HG03442 (cell line): ENCODE measurements at regions not wholly inside any gene's neighbourhood (a gene's known extent, or its start where the extent isn't known, plus 50 kb on each side); places are given as distances from the start of the nearest gene placed in this dataset.
A peak's percentile ranks its signal among the peaks of the same experiment; 100 is the strongest.
"Not testable (repeated sequence)": the region's sequence is repeated elsewhere in the genome, so short reads cannot be mapped to it uniquely, and the experiment has no call there.

Source experiments
- ATAC-seq: cut with Tn5 transposase; IDR thresholded peaks from one replicate; pipeline ENCODE4 v1.9.1; 2021; ENCODE audit warnings: mild to moderate bottlenecking, moderate library complexity; ENCODE audit not compliant: unreplicated experiment

DNA sequence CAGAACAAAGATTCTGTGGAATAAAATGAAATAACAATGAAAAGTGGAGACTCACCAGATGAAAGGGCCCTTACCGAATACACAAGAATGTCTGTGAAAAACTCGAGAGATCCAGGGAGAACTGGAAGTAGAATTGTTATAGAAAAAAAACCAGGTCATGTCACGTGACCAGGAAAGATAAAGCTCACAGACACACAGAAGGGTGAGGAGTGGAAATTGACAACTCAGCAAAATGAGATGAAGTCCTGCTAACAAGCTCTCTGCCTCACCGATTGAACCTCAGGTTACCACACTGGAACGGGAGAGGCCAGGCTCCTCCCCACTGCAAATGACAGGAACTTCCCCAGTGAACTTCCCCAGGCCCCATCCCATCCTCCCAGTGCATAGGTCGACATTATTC lies 1618.0 kb upstream of the PCDH10 start:
- ATAC-seq, result no peak

DNA sequence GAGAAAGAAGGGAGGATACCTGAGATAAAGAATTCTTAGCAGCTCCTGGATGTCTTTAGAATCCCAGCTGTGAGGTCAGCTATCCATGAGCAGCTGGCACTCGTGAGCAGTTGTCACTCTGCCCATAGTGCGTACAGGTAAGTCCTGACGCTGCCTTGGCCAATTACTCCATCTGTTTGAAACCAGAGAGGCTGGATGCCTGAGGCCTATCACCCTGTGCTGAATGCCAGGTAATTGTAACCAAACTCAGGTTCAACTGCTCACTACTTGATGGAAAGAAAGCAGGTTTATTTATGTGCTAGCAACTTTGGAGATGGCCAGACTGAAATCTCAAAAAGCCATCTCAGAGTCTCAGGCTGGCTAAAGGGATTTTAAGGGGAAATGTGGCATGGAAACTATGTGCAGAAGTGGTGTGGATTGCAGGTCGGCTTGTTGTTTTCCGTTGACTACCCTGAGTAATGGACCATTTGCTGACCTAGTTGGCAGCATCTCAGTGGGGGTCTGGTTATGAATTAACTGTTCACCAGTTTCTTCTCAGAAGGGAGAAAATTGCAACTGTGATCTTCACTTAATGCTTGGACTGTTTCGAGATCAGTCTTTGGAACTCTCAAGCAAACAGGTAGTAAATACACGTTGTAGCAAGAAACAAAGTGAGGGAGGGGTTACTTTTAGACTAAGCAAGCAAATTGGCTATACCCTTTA lies 1614.0 kb upstream of the PCDH10 start:
- no peak for ATAC-seq

DNA sequence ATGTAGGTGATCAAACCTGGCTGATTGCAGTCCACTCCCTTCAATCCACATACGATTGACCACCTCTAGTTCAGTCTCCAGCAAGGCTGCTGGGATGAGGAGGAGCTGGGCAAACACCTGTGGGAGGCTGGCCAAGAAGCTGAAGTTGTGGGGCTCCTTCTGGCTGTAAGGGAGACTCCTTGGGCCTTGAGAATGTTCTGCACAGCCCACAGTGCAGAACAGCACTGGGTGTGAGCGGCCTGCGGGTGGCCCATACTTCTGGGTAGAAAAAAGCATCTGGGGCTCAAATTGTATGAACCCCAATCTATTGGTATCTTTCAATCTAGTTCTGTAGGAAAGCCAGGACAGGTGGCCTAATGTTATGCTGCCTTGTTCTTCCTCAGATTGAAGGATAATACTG lies 1608.8 kb upstream of the PCDH10 start:
- ATAC-seq, result no peak

DNA sequence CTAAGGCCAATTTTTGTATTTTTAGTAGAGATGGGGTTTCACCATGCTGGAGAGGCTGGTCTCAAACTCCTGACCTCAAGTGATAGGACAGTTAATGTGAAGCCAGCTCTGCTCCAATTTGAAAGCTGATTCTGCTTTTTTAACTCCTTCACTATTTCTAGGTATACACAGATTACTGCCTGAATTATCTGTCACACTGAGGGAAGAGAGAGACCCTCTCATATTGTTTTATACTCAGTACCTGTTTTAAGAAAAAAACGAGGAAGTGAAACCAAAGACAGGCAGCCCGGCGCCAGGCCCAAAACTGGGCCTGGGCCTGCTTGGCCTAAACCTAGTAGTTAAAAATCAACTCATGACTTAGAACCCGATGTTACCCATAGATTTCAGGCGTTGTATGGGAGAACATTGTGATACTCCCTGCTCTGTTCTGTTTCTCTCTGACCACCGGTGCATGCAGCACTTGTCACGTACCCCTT lies 1601.5 kb upstream of the PCDH10 start:
- peak; percentile 65 for ATAC-seq

GRCh38 chr4:131551306-131551705 lies 1597.8 kb upstream of the PCDH10 start:
- no peak for ATAC-seq

GRCh38 chr4:131566026-131566425 lies 1583.1 kb upstream of the PCDH10 start:
- no peak for ATAC-seq

GRCh38 chr4:131584587-131584986 lies 1564.5 kb upstream of the PCDH10 start:
- ATAC-seq, result no peak

DNA sequence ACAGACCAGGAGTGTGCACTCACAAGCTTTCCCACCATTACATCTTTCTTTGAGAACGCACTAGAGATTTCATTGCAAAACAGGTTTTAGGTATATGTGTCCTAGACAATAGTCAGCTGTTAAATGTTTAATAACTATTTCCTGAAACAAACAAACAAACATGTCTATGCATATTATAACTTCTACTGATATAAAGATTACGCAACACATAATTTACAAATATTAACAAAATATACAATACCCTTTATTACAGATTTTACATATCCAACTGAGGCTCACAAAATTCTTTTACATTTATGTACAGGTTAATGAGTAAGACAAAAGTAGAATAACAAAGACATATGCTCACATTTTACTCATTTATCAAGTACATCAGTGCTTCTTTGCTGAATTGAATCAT lies 1554.0 kb upstream of the PCDH10 start:
- no peak for ATAC-seq

- no peak for ATAC-seq
Observed at GRCh38 chr4:131603705-131604104, 1545.4 kb upstream of the PCDH10 start.

GRCh38 chr4:131609039-131609438 lies 1540.1 kb upstream of the PCDH10 start:
- ATAC-seq, result no peak

GRCh38 chr4:131610517-131610916 lies 1538.6 kb upstream of the PCDH10 start:
- not testable (repeated sequence) for ATAC-seq

- ATAC-seq, result peak; percentile 42
Observed at GRCh38 chr4:131613086-131613823, 1535.8 kb upstream of the PCDH10 start.

DNA sequence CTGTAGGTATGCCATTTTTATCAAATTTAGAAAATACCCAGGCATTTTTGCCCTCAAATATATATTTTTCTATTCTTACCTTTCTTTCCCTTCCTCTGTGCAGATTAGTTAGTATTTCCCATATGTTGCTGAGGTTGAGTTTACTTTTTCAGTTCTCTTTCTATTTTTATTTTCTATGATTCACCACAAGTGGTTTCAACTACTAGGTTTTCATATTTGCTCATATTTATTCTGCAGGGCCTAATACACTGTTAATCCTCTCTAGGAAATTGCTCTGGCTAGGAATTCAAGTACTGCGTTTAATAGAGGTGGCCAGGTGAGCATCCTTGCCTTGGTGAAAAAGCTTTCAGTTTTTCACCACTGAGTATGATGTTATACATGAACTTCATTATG lies 1535.3 kb upstream of the PCDH10 start:
- peak; percentile 99 for ATAC-seq

DNA sequence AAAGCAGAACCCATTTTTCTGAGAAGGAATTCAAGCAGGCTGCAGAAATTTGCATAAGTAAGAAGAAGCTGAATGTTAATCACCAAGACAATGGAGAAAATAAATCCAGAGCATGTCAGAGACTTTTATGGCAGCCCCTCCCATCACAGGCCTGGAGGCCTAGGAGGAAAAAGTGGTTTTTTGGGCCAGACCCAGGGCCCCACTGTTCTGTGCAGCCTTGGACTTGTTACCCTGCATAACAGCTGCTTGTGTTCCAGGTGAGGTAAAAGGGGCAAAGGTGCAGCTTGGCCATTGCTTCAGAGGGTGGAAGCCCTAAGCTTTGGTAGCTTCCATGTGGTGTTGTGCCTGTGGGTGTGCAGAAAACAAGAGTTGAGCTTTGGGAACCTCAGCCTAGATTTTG lies 1516.2 kb upstream of the PCDH10 start:
- ATAC-seq, result no peak

- ATAC-seq, result no peak
Observed at GRCh38 chr4:131635191-131635590, 1513.9 kb upstream of the PCDH10 start.

GRCh38 chr4:131638781-131639180 lies 1510.3 kb upstream of the PCDH10 start:
- ATAC-seq, result no peak

DNA sequence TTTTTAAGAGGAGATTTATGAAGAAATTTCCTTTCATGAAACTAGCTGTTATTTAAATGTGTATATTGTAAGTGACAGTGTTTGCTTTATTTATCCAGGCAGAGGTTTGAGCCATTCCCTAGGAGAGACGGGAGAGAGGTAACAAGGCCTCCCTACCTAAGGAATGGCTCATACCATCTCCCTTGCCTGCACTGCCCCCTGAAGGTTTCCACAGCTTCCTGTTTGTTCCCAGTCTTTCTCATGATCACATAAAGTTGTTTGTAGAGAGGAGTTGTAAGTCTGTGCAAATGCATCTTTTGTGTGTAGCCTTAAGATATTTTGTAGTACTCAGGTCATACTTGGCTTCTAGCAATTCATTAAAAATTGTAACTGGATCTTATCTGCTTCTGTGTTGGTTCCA lies 1504.5 kb upstream of the PCDH10 start:
- no peak for ATAC-seq

DNA sequence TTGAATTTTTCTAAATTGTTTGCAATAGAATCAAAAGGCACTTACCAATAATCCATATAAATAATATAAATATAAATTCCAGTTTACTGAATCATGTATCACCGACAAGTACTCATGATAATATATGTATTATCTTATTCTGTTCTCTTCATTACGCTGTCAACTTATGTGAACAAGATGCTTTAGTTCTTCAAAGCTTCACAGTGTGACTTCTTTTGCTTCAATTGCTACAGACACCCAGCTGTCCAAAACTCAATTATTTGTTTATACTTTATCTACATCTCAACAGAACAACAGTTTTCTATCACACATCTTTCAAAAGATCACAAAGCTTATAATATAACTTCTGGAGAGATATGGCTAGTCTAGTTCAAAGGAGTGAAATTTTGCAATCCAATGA lies 1499.9 kb upstream of the PCDH10 start:
- ATAC-seq, result no peak

- ATAC-seq, result no peak
Observed at GRCh38 chr4:131650951-131651350, 1498.1 kb upstream of the PCDH10 start.

GRCh38 chr4:131683314-131683713 lies 1465.8 kb upstream of the PCDH10 start:
- ATAC-seq, result not testable (repeated sequence)

- ATAC-seq, result no peak
Observed at GRCh38 chr4:131721883-131722282, 1427.2 kb upstream of the PCDH10 start.

- not testable (repeated sequence) for ATAC-seq
Observed at GRCh38 chr4:131723069-131723468, 1426.0 kb upstream of the PCDH10 start.
